Smooth muscle cell (in vitro differentiated cells): ENCODE measurements at regions not wholly inside any gene's neighbourhood (a gene's known extent, or its start where the extent isn't known, plus 50 kb on each side); places are given as distances from the start of the nearest gene placed in this dataset.

Source experiments
- DNase-seq: peaks from one replicate; lab custom pipeline; 2025; ENCODE audit not compliant: unreplicated experiment; lab: John Stamatoyannopoulos, UW
- H2AFZ ChIP-seq: fragments of 200-600 bp; sonication (generic); 2 replicates; pipeline ENCODE4 v1.6.0; 2016; ENCODE audit warnings: antibody characterized with exemption, low read depth, mild to moderate bottlenecking
- H3F3A ChIP-seq: fragments of 200-600 bp; sonication (generic); 2 replicates; pipeline ENCODE4 v1.6.0; 2017; ENCODE audit warnings: antibody characterized with exemption, low read depth
- H3K27ac ChIP-seq: fragments of 200-600 bp; sonication (generic); 2 replicates; pipeline ENCODE4 v1.5.1; 2016; ENCODE audit warnings: low read depth, mild to moderate bottlenecking
- H3K27me3 ChIP-seq: fragments of 200-600 bp; sonication (generic); 2 replicates; pipeline ENCODE4 v1.6.1; 2016; ENCODE audit warnings: low read depth, mild to moderate bottlenecking
- H3K36me3 ChIP-seq: fragments of 200-600 bp; sonication (generic); 2 replicates; pipeline ENCODE4 v1.5.1; 2016; ENCODE audit warnings: low read depth
- H3K4me1 ChIP-seq: fragments of 200-600 bp; sonication (generic); 2 replicates; pipeline ENCODE4 v1.5.1; 2016; ENCODE audit warnings: low read depth
- H3K4me2 ChIP-seq: fragments of 200-600 bp; sonication (generic); 2 replicates; pipeline ENCODE4 v1.6.0; 2016; ENCODE audit warnings: mild to moderate bottlenecking
- H3K4me3 ChIP-seq: fragments of 200-600 bp; sonication (generic); 2 replicates; pipeline ENCODE4 v1.5.1; 2016; ENCODE audit warnings: mild to moderate bottlenecking
- H3K79me2 ChIP-seq: fragments of 200-600 bp; sonication (generic); 2 replicates; pipeline ENCODE4 v1.6.0; 2016; ENCODE audit warnings: low read depth, mild to moderate bottlenecking
- H3K9ac ChIP-seq: fragments of 200-600 bp; sonication (generic); 2 replicates; pipeline ENCODE4 v1.6.0; 2016; ENCODE audit warnings: low read depth
- H3K9me3 ChIP-seq: fragments of 200-600 bp; sonication (generic); replicated peaks from 2 replicates; pipeline ENCODE4 v1.5.1; 2016; ENCODE audit warnings: low read depth
- H4K20me1 ChIP-seq: fragments of 200-600 bp; sonication (generic); 2 replicates; pipeline ENCODE4 v1.6.0; 2016; ENCODE audit warnings: low read depth
- CTCF ChIP-seq: fragments of 200-600 bp; sonication (generic); IDR thresholded peaks from 2 replicates; pipeline ENCODE4 v1.5.1; 2017; ENCODE audit warnings: borderline replicate concordance, mild to moderate bottlenecking, antibody characterized with exemption; ENCODE audit not compliant: insufficient read depth, poor library complexity, severe bottlenecking
- WGBS: methylation state at CpG from one replicate; pipeline ENCODE4 v1.1.7; 2016; ENCODE audit warnings: low lambda C conversion rate; 5-methylcytosine and 5-hydroxymethylcytosine counted together

DNA sequence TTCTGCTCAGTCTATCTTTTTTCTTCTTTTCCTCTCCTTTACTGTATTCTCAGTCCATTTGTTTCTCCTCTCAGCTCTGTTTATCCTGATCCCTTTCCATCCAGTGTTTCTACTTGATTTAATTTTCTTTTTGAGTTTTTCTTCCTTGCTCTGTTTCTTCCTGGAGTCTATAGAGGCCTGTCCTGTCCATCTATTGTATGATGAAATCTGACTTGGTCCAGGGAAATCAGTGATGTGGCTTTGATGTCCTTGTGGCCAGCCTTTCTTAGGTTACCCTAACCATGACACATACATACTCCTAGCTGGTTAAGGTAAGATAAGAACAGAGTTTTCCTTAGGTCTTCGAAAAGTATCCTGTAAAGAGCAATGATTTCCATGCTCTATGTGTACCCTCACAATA lies 89.3 kb upstream of the LNX1 start:
- Histone ChIP-seq H3K4me2 (no peak overlapping the region), H3F3A (no peaks in the 10 kb centered on the region), H3K79me2 (no peaks in the 10 kb centered on the region), H3K27me3 (no peaks in the 10 kb centered on the region), H3K36me3 (no peaks in the 10 kb centered on the region), H3K4me3 (no peak overlapping the region), H3K9me3 (no peaks in the 10 kb centered on the region), H3K27ac (no peak overlapping the region), H4K20me1 (no peaks in the 10 kb centered on the region), H2AFZ (no peak overlapping the region), H3K4me1 (no peaks in the 10 kb centered on the region), H3K9ac (no peak overlapping the region)
- no peak for DNase-seq
- WGBS = 85% methylated on average over 1 of the region's 1 CpG
- no peak for TF ChIP-seq CTCF

DNA sequence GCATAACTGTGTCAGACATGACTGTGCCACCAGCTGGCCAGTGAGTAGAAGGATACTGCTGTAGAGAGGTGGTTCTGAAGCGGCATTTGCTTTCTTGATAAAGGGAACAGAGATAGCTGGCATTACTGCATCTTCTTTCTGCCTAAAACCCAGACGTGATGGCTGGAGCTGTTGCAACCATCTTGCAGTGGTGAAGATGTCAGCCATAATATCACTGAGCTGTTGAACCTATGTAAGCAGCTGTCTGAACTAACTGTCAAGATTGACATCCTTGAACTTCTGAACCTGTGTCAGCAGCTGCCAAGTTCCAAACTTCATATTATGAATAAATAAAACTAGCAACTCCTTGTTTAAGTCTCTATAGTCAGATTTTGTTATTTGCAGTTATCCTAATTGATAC lies 88.9 kb upstream of the LNX1 start:
- no peak for TF ChIP-seq CTCF
- 88% methylated on average over 2 of the region's 2 CpGs for WGBS
- Histone ChIP-seq H3K79me2 (no peaks in the 10 kb centered on the region), H3K9me3 (no peaks in the 10 kb centered on the region), H3K36me3 (no peaks in the 10 kb centered on the region), H4K20me1 (no peaks in the 10 kb centered on the region), H3K4me1 (no peaks in the 10 kb centered on the region), H3K27me3 (no peaks in the 10 kb centered on the region), H3K9ac (no peak overlapping the region), H3K4me2 (no peak overlapping the region), H3K4me3 (no peak overlapping the region), H2AFZ (no peak overlapping the region), H3F3A (no peaks in the 10 kb centered on the region), H3K27ac (no peak overlapping the region)
- DNase-seq = no peak

- H3K4me1 ChIP-seq = no peaks in the 10 kb centered on the region
- H3K79me2 ChIP-seq = no peaks in the 10 kb centered on the region
- no peaks in the 10 kb centered on the region for H3K36me3 ChIP-seq
- H3K27me3 ChIP-seq = no peaks in the 10 kb centered on the region
- H3F3A ChIP-seq = no peaks in the 10 kb centered on the region
- no peak overlapping the region for H3K4me2 ChIP-seq
- H3K9ac ChIP-seq = no peak overlapping the region
- H3K27ac ChIP-seq = no peak overlapping the region
- 64% methylated on average over 1 of the region's 1 CpG for WGBS
- H4K20me1 ChIP-seq = no peaks in the 10 kb centered on the region
- no peak for TF ChIP-seq CTCF
- no peaks in the 10 kb centered on the region for H3K9me3 ChIP-seq
- H2AFZ ChIP-seq = no peak overlapping the region
- H3K4me3 ChIP-seq = no peak overlapping the region
- DNase-seq = no peak
Observed at GRCh38 chr4:53676402-53676871, 85.2 kb upstream of the LNX1 start.

DNA sequence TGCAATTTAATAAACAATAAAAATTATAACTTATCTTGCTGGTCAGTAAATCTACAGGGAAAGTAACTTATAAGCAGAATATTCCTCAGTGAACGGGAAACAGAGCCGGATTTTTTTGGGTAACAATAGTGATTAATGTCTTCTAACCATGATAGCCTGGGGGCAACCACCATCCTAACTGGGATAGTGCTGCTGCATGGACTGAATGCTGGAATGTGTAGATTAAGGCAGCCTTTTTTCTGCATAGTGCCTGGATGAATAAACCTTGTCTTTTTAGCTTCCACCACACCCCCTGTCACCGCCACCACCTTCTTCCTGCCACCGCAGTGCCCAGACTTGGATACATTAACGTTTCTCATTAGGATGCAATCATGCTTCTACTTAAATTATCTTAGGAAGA lies 83.6 kb upstream of the LNX1 start:
- no peaks in the 10 kb centered on the region for H3K9me3 ChIP-seq
- no peak overlapping the region for H3K27ac ChIP-seq
- H3K4me3 ChIP-seq = no peak overlapping the region
- DNase-seq = no peak
- no peak overlapping the region for H3K9ac ChIP-seq
- H4K20me1 ChIP-seq = no peaks in the 10 kb centered on the region
- no peaks in the 10 kb centered on the region for H3K4me1 ChIP-seq
- no peaks in the 10 kb centered on the region for H3K27me3 ChIP-seq
- H3K36me3 ChIP-seq = no peaks in the 10 kb centered on the region
- WGBS = 74% methylated on average over 5 of the region's 5 CpGs
- H3K79me2 ChIP-seq = no peaks in the 10 kb centered on the region
- H3F3A ChIP-seq = no peaks in the 10 kb centered on the region
- H2AFZ ChIP-seq = no peak overlapping the region
- H3K4me2 ChIP-seq = no peak overlapping the region
- no peak for TF ChIP-seq CTCF
